GM19438 (cell line): ENCODE measurements at regions not wholly inside any gene's neighbourhood (a gene's known extent, or its start where the extent isn't known, plus 50 kb on each side); places are given as distances from the start of the nearest gene placed in this dataset.

Source experiments
- ATAC-seq: cut with Tn5 transposase; IDR thresholded peaks from one replicate; pipeline ENCODE4 v1.9.1; 2021; ENCODE audit warnings: low read depth; ENCODE audit not compliant: unreplicated experiment

- no peak for ATAC-seq
Measured at GRCh38 chr11:121757480-121758125, 304.8 kb upstream of the SORL1-AS1 start.

DNA sequence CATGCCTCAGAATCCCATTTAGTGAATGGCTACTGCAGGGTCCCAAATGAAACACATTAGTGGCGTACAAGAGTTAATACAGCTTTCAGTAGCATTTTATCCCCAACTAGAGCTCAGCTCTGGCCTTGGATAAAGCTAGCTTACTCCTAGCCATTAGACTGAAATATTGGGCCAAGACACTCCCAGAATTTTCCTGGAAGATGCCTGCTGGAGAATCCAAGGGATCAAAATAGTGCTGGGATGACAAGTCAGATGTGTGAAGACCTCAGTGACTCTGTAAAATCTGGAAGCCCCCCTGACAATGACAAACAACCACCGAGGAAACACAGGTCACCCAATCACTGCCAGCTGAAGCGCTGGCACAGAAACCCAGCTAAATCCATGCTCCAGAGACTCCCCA is 303.1 kb upstream of the SORL1-AS1 start:
- no peak for ATAC-seq

DNA sequence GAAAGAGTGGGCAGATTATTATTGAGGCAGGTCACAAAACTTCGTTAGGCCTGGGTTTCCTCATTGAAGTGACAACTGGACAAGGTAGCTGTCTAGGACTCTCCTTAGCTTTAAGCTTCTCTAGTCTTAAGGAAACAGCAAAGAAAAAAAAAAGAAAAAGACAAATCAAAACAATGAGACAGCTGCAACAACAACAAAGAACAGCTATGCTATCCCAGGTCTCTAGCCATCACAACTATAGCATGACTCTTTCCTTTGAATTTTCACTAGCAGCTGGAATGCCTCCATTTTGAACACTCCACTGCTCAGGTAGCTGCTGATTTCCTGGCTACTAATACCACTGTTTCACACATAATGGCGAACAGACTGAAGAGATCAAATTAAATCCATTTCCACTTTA is 302.4 kb upstream of the SORL1-AS1 start:
- no peak for ATAC-seq

DNA sequence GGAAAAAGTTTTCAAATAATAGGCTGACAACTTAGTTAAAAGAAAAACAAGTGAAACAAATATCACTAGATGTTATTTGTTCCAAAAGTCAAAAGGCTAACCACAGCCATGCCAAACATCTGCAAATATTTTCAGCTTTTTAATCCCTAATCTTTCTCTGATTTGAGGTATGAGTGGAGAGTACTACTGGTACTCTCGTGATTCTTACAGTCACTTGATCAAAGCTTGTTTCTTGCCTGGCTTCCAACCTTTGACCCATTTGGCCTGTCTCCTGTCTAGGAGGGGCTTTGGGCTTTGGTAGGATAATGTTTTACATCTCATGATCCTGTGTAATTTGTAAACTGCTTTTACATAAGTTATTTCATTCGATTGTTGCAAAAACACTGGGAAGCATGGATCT is 301.8 kb upstream of the SORL1-AS1 start:
- ATAC-seq = no peak

DNA sequence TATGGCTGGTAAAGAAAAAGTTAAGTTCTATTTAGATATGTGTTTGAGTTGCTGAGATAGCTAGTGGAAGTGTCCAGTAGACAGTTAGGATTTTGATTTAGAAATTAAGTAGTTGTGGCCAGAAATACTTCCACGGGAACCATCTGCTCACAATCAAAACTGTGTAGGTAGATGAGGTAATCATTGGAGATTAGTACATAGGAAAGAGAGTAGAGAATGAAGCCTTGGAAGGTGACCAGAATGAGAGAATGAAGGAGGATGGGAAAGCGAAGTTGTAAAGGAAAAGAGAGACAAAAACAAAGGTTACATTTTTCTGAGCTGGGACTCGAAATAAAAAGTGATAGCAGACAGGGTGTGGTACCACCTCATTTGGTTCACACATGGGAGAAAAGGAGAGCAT is 296.9 kb upstream of the SORL1-AS1 start:
- no peak for ATAC-seq

GRCh38 chr11:121748068-121748467 is 295.3 kb upstream of the SORL1-AS1 start:
- no peak for ATAC-seq

GRCh38 chr11:121743285-121743684 is 290.5 kb upstream of the SORL1-AS1 start:
- ATAC-seq = no peak

GRCh38 chr11:121741761-121742361 is 289.1 kb upstream of the SORL1-AS1 start:
- ATAC-seq = no peak

DNA sequence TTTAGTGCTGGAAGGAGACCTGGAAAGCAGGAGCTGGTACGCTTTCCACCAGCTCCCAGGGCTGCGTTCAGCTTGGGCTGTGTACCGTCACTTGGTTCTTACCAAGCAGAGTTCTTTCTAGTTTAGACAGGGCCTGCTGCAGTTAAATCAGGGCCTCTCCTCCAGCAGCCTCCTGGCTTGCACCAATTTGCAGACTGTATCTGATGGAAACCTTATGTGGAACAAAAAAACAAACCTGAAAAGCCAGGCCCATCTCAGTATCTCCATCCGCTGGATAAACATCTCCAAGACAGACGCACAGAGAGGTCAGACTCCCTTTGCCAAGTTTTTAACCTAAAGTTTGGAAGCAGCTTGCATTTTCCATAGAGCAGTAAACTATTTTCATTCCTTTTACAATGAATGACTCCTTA is 288.6 kb upstream of the SORL1-AS1 start:
- no peak for ATAC-seq

GRCh38 chr11:121740902-121741301 is 288.1 kb upstream of the SORL1-AS1 start:
- no peak for ATAC-seq

DNA sequence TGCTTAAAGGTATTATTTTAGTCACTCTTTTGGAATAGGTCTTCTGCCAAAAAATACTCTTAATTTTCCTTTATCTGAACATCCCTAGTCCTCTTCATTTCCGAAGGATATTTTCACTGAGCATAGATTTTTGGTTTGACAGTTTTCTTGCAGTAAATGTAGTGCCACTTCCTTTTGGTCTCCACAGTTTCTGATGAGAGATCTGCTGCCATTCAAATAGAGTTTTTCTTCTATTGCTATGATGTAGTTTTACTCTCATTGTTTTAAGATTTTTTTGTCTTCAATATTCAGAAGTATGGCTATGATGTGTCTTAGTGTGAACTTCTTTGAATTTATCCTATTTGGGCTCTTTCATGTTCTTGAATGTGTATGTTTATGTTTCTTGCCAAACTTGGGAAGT is 281.1 kb upstream of the SORL1-AS1 start:
- no peak for ATAC-seq

- ATAC-seq = no peak
Measured at GRCh38 chr11:121727942-121728341, 275.2 kb upstream of the SORL1-AS1 start.

- no peak for ATAC-seq
Measured at GRCh38 chr11:121723246-121723741, 270.5 kb upstream of the SORL1-AS1 start.

GRCh38 chr11:121722431-121723245 is 269.9 kb upstream of the SORL1-AS1 start:
- ATAC-seq = no peak

DNA sequence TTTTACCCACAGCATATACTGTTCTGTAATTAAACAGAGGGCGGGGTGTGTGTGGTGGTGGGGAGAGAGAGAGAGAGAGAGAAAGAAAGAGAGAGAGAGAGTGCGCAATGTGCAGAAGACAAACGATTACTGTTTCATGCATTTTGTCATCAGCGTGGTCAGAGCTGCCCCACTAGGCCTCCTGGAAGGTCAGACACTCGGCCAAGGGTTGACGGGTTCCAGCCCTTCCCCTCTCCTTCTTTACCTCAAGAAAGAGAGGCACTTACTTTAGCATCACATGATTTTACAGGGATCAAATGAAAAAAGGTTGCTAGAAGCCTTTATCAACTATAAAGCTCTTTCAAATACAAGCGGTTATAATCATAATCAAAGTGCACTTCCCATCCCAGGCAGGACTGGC is 269.2 kb upstream of the SORL1-AS1 start:
- ATAC-seq = no peak

DNA sequence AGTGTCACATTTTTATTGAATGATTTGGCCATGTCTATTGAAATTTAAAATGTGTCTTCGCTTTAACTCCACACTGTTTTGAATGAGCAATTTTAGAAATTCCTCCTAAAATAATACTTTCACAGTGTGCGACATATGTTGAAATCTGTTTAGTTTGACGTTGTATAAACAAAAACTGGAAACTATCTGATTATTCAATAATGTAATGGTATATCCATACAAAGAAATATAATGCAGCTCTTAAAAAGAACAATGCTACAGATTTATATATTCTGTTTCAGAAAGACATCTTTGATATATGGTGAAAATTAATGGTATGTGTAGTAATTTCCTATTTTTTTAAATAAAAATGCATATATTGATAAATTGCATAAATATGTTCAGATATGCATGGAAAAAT is 268.7 kb upstream of the SORL1-AS1 start:
- ATAC-seq = no peak

GRCh38 chr11:121717296-121717695 is 264.5 kb upstream of the SORL1-AS1 start:
- ATAC-seq = no peak

GRCh38 chr11:121716060-121716459 is 263.3 kb upstream of the SORL1-AS1 start:
- ATAC-seq = no peak

DNA sequence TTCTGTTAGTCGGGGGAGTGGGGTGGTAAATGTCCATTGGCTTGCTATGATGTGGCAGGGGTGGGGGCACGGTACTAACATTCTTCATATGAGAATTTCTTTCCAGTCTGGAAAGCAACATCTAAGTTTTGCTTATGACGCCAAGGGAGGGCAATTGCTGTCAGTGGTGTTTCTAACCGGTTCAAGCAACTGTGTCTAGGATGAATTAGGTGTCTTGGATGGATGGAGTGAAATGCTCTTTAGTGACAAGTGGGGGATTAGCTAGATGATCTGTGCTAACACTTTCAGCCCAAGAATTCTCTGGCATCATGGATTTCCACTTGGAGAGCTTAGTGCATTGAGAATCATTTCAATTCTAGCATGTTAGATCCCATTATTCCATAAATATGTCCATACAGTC is 262.6 kb upstream of the SORL1-AS1 start:
- no peak for ATAC-seq

DNA sequence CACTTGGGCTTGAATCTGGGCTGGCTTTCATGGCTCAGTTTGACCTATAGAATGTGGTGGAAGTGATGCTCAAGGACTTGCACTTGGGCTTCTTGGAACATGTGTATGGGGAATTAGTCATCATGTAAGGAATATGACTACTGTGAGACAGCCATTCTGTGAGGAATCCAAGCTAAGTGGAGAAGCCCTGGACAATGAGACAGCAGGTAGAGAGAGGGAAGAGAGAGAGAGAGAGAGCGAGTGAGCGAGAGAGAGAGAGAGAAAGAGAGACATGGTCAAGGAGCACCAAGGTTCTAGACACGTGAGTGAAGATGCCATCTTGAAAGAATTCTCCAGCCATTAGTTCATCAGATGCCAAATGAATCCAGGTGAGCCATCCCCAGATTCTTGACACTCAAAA is 261.6 kb upstream of the SORL1-AS1 start:
- ATAC-seq = no peak

GRCh38 chr11:121711939-121712338 is 259.2 kb upstream of the SORL1-AS1 start:
- ATAC-seq = no peak

GRCh38 chr11:121711236-121711635 is 258.5 kb upstream of the SORL1-AS1 start:
- ATAC-seq = no peak
